Psoas muscle (tissue), 7 donors: ENCODE measurements at regions not wholly inside any gene's neighbourhood (a gene's known extent, or its start where the extent isn't known, plus 50 kb on each side); places are given as distances from the start of the nearest gene placed in this dataset.

Experiments
- ATAC-seq, 4 donors: fragments of 200-7000 bp; cut with Tn5 transposase; one replicate each; pipeline ENCODE4 v1.9.1; 2020; ENCODE audit warnings: moderate library complexity in 3 of 4, mild to moderate bottlenecking in 2 of 4
- DNase-seq, 2 donors: peaks; one replicate each; pipeline ENCODE4 v3.0.0-alpha.2; 2020
- H3K27ac ChIP-seq: fragments of 200-600 bp; one replicate; pipeline ENCODE4 v1.8.0; 2022
- H3K27me3 ChIP-seq, 3 donors: fragments of 200-600 bp in 1 of 3; one replicate each; pipeline versions ENCODE4 v1.6.1 to v1.8.0; 2013 to 2022; ENCODE audit warnings: low read length in 2 of 3, mild to moderate bottlenecking in 2 of 3, moderate library complexity in 1 of 3; ENCODE audit not compliant: insufficient read depth in 3 of 3
- H3K36me3 ChIP-seq, 2 donors: fragments of 200-600 bp in 1 of 2; one replicate each; pipeline versions ENCODE4 v1.6.1 to v1.8.0; 2013 to 2022; ENCODE audit warnings: low read depth in 1 of 2, mild to moderate bottlenecking in 1 of 2, moderate library complexity in 1 of 2; ENCODE audit not compliant: insufficient read depth in 1 of 2
- H3K4me1 ChIP-seq: fragments of 200-600 bp; one replicate; pipeline ENCODE4 v1.8.0; 2022
- H3K4me3 ChIP-seq: fragments of 200-600 bp; one replicate; pipeline ENCODE4 v1.8.0; 2022; ENCODE audit warnings: mild to moderate bottlenecking
- H3K9me3 ChIP-seq: fragments of 200-600 bp; one replicate; pipeline ENCODE4 v1.8.0; 2022
- WGBS, 3 donors: extraction: QIAGEN DNeasy Blood & Tissue Kit; methylation state at CpG; one replicate each; pipeline versions ENCODE4 v1.1.6 to v1.1.7; 2013; 5-methylcytosine and 5-hydroxymethylcytosine counted together
- intact Hi-C, 2 donors: fragments of 100-400 bp; cut with DNase I; formaldehyde crosslinking; loops; one replicate each; pipeline versions ENCODE4 v1.11.0 to v1.14.2; 2022
- TF ChIP-seq, protein P1 (sequence below): fragments of 200-600 bp; IDR thresholded peaks from one replicate; pipeline ENCODE4 v1.8.0; 2022; ENCODE audit warnings: antibody characterized with exemption
- donor health status: healthy with polysubstance abuse.
- donor health status: DM: no; HTN: no; CAD: no; lungs with moderate emphysema.
- donor health status: Bipolar disorder and iron deficiency.
- donor health status: healthy.
- donor health status: DM: yes; HTN: yes; CAD: no.
- donor health status: DM: no; HTN: no; CAD: no.
- donor health status: DM: yes; HTN: yes; CAD: no.

DNA sequence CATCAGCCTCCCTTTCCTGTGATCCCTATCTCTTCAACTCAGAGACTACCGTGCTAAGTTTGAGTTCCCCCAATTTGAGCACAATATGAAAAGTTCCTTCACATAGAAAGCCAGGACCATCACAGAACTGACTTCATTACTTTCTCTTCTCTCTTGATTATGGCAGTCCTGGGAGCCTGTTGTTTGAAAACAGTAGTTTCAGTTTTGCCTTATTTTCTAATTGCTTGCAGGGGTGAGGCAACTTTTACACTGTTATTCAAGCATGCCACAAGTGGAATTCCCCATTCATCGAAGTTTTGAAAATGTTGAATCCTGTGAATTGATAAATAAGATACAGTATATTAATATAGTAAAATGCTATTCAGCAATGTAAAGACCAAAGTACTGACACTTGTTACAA is 569.7 kb upstream of the MARCKS start:
- 88 to 97% (median 95%) methylated on average over 2 of the region's 2 CpGs for WGBS, 3 donors
- Histone ChIP-seq H3K4me1 (no peaks in the 10 kb centered on the region), H3K27ac (no peak overlapping the region), H3K4me3 (no peak overlapping the region), H3K36me3 (no peaks in the 10 kb centered on the region), H3K9me3 (no peaks in the 10 kb centered on the region), H3K27me3 (peaks cover 0 to 3% (median 0%) of the 10 kb centered on the region in 3 donors)
- intact Hi-C loops: no loop called here
- no peak for ATAC-seq
- TF ChIP-seq, protein P1, sequence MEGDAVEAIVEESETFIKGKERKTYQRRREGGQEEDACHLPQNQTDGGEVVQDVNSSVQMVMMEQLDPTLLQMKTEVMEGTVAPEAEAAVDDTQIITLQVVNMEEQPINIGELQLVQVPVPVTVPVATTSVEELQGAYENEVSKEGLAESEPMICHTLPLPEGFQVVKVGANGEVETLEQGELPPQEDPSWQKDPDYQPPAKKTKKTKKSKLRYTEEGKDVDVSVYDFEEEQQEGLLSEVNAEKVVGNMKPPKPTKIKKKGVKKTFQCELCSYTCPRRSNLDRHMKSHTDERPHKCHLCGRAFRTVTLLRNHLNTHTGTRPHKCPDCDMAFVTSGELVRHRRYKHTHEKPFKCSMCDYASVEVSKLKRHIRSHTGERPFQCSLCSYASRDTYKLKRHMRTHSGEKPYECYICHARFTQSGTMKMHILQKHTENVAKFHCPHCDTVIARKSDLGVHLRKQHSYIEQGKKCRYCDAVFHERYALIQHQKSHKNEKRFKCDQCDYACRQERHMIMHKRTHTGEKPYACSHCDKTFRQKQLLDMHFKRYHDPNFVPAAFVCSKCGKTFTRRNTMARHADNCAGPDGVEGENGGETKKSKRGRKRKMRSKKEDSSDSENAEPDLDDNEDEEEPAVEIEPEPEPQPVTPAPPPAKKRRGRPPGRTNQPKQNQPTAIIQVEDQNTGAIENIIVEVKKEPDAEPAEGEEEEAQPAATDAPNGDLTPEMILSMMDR: no peak
- no peak for DNase-seq

DNA sequence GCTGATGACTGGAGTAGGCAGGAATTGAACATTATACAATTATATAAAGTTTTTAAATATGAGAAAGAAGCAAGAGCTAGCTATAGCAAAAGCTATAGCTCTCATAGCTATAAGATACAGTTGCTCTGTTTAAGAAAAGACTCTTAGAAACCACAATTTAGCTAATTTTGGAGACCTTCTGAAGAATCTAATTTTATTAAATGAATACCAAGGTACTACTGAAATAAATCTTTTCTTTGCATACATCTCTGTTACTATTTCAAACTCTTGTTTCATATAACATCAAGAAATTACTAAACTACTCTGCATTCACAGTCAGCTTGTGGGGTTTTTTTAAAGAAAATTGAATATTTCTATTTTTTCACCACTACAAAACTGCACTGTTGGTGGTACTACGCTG is 568.7 kb upstream of the MARCKS start:
- Histone ChIP-seq H3K4me1 (no peaks in the 10 kb centered on the region), H3K27me3 (peaks cover 0 to 3% (median 0%) of the 10 kb centered on the region in 3 donors), H3K36me3 (no peaks in the 10 kb centered on the region), H3K27ac (no peak overlapping the region), H3K4me3 (no peak overlapping the region), H3K9me3 (no peaks in the 10 kb centered on the region)
- TF ChIP-seq, protein P1: no peak
- intact Hi-C loops: no loop called here
- 93 to 96% (median 94%) methylated on average over 1 of the region's 1 CpG for WGBS, 3 donors
- ATAC-seq (no peak), DNase-seq (no peak)

DNA sequence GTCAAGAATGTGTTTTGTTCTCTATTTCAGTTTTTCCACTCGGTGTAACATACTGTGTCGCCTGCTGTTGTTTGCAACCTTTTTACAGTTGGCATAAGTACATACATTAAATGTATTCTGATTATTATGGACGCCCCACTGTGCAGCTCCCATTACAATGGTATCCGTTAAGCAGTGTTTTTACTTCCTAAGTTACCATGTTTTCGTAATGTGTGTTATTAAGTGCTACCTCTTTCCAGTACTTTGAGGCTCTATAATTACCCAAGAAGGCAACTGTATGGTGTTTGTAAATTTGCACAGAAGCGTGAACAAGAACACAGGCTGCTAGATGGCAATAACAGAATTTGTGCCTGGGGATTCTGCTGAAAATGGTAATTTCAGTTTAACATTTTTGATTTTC is 568.0 kb upstream of the MARCKS start:
- TF ChIP-seq, protein P1: no peak
- intact Hi-C loops: no loop called here
- H3K9me3 ChIP-seq: no peaks in the 10 kb centered on the region
- WGBS, 3 donors: 79 to 93% (median 91%) methylated on average over 6 of the region's 6 CpGs
- no peaks in the 10 kb centered on the region for H3K4me1 ChIP-seq
- peaks cover 0 to 3% (median 0%) of the 10 kb centered on the region in 3 donors for H3K27me3 ChIP-seq
- DNase-seq (no peak), ATAC-seq (no peak)
- no peak overlapping the region for H3K27ac ChIP-seq
- no peaks in the 10 kb centered on the region for H3K36me3 ChIP-seq
- H3K4me3 ChIP-seq: no peak overlapping the region

GRCh38 chr6:113290684-113291083 is 566.5 kb upstream of the MARCKS start:
- 85 to 93% (median 92%) methylated on average over 1 of the region's 1 CpG for WGBS, 3 donors
- intact Hi-C loops: no loop called here
- H3K36me3 ChIP-seq: no peaks in the 10 kb centered on the region
- H3K4me3 ChIP-seq: no peak overlapping the region
- ATAC-seq: no peak
- no peaks in the 10 kb centered on the region for H3K4me1 ChIP-seq
- H3K9me3 ChIP-seq: no peaks in the 10 kb centered on the region
- no peak overlapping the region for H3K27ac ChIP-seq
- peaks cover 0 to 3% (median 0%) of the 10 kb centered on the region in 3 donors for H3K27me3 ChIP-seq
- TF ChIP-seq, protein P1: no peak
- no peak for DNase-seq

DNA sequence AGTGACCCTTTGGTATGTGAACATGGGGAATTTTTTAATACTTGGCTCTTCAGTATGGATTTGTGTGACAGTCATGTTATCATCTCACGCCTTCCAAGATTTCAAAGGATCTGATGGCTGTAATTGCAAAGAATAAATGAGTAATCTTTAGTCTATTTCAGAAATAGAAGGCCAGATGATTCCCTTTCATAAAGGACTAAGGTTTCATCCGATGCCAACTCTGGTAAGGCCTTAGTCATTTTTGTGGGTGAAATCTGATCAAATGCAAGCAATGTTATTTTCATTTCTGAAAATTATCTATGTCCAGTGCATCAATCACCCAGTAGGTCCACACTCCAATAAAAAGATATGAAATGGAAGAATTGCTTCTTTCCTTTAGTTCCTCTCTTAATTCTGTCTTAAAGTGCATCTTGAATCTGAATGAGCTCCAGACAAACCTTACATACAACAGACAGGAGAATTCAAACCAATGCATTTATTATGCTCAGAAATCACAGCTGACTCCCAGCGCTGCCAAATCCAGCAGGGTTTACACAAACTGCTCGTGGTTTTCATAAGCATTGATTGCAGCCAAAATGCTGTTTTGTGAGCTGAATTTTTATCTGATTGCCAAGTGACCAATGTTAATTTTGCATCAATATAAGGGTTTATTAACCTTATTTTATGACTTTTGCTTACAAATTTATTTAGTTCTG is 565.2 kb upstream of the MARCKS start:
- H3K36me3 ChIP-seq: no peaks in the 10 kb centered on the region
- no peaks in the 10 kb centered on the region for H3K27me3 ChIP-seq
- WGBS, 3 donors: 49 to 62% (median 50%) methylated on average over 4 of the region's 4 CpGs
- no peak for DNase-seq
- intact Hi-C loops: no loop called here
- no peak overlapping the region for H3K27ac ChIP-seq
- H3K4me3 ChIP-seq: no peak overlapping the region
- H3K4me1 ChIP-seq: no peaks in the 10 kb centered on the region
- ATAC-seq: no peak
- TF ChIP-seq, protein P1: no peak
- no peaks in the 10 kb centered on the region for H3K9me3 ChIP-seq
